CD4-positive, alpha-beta T cell treated with Interleukin-21 for 1 hour (primary cell): ENCODE measurements at regions not wholly inside any gene's neighbourhood (a gene's known extent, or its start where the extent isn't known, plus 50 kb on each side); places are given as distances from the start of the nearest gene placed in this dataset.
"Not testable (repeated sequence)": the region's sequence is repeated elsewhere in the genome, so short reads cannot be mapped to it uniquely, and the experiment has no call there.

Source experiments
- DNase-seq: peaks from one replicate; pipeline ENCODE4 v3.0.0-alpha.2; 2020

GRCh38 chr6:3962291-3963280, 113.4 kb downstream of the FAM50B start:
- DNase-seq: no peak

DNA sequence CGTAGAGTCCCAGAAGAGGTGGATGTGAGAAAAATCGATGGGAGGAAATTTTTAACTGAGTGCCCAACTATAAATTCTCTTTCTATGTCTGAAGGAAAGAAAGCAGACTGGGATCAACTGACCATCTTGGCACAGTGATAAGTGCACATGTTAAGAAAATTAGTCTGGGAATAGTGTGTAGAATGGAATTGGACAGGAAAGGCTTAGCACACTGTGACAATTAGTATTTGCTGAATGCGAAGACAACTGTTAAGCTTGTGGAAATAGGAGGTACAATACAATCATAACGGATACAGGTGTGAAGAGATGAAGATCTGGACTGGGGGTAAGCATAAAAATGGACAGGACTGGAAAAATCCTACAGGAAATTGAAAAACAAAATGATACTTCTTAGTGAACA, 114.3 kb downstream of the FAM50B start:
- DNase-seq: no peak

DNA sequence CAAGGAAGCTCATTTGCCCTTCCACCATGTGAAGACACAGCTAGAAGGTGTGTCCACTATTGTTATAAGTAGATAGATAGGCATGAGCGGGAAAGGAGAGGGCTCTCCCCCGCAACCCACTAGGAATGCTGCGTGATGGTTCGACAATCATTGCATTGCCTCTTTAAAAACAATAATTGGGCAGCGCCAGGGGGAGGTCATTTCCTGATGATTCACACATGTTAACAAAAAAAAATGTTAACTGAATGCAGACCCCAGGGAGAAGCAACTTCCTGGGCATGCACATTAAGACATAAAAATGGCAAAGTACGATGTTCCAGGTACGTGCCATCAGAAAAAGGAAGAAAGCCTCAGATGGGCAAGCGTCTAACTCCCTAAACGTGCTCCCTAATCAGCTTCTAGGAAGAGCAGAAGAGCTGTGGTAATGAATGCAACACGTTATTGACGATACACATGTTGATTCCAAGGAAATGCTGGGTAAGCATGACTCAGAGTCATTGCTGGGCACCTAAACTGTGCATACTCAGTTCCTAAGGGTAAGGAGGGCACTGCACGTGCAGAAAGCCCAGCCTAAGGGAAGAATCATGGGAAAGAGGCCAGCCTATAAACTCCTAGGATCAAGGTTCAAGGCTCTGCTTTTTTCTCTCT, 113.7 kb downstream of the FAM217A start:
- no peak for DNase-seq

DNA sequence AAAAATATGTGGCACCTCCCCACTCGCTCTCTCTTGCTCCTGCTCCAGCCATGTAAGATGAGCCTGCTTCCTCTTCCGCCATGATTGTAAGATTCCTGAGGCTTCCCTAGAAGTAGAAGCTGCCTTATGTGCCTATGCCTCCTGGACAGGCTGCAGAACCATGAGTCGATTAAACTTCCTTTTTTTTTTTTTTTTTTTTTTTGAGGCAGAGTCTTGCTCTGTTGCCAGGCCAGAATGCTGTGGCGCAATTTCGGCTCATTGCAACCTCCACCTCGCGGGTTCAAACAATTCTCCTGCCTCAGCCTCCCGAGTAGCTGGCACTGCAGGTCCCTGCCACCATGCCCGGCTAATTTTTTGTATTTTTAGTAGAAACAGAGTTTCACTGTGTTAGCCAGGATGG, 112.5 kb downstream of the FAM217A start:
- no peak for DNase-seq

GRCh38 chr6:3970097-3970496, 108.8 kb downstream of the FAM217A start:
- no peak for DNase-seq

DNA sequence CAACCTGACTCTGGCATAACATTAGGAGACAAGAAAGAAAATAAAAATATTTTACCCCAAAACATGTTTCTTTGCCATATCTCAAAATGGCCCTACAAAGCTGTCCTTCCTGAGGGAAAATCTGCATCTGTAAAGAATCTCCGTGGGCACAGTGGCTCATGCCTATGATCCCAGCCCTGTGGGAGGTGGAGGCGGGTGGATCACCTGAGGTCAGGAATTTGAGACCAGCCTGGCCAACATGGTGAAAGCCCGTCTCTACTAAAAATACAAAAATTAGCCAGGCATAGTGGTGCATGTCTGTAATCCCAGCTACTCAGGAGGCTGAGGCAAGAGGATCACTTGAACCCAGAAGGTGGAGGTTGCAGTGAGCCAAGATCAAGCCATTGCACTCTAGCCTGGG, 105.8 kb downstream of the FAM217A start:
- not testable (repeated sequence) for DNase-seq

DNA sequence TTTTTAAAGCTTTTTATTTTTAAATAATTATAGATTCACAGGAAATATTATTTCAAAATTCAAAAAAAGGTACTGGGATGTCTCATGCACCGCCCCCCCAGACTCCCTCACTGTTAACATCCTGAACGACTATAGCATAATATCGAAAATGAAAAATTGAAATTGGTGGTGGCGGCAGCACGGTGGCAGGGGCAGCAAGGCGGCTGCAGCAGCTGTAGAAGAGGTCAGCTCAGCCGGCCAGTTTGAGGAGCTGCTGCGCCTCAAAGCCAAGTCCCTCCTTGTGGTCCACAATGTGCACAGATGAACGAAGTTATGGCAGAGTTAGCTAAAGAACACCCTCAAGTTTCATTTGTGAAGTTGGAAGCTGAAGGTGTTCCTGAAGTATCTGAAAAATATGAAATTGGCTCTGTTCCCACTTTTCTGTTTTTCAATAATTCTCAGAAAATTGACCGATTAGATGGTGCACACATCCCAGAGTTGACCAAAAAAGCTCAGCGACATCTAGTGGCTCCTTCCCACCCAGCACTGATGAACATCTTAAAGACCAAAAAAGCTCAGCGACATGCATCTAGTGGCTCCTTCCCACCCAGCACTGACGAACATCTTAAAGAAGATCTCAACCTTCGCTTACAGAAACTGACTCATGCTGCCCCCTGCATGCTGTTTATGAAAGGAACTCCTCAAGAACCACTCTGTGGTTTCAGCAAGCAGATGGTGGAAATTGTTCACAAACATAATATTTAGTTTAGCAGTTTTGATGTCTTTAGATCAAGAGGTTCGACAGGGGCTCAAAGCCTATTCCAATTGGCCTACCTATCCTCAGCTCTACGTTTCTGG, 100.8 kb downstream of the FAM217A start:
- DNase-seq: peak; percentile 58

DNA sequence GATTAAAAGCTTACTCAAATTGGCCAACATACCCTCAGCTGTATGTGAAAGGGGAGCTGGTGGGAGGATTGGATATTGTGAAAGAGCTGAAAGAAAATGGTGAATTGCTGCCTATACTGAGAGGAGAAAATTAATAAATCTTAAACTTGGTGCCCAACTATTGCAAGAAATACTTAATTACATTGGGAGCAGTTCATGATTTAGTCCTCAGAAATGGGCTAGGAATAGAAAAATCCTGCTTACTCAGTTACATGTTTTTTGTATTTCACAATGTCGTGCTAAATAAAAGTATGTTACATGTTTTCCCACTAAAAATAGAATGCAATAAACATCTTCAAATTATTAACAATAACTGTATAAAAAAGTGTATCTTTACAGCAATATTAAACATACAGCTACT, 100.0 kb downstream of the FAM217A start:
- DNase-seq: not testable (repeated sequence)

- DNase-seq: no peak
Measured at GRCh38 chr6:3981917-3982316, 97.0 kb downstream of the FAM217A start.

GRCh38 chr6:3983778-3984177, 95.2 kb downstream of the FAM217A start:
- DNase-seq: no peak

GRCh38 chr6:3984494-3984893, 94.4 kb downstream of the FAM217A start:
- DNase-seq: no peak

- no peak for DNase-seq
Measured at GRCh38 chr6:3986241-3986640, 92.7 kb downstream of the FAM217A start.

GRCh38 chr6:3987053-3987452, 91.9 kb downstream of the FAM217A start:
- no peak for DNase-seq

DNA sequence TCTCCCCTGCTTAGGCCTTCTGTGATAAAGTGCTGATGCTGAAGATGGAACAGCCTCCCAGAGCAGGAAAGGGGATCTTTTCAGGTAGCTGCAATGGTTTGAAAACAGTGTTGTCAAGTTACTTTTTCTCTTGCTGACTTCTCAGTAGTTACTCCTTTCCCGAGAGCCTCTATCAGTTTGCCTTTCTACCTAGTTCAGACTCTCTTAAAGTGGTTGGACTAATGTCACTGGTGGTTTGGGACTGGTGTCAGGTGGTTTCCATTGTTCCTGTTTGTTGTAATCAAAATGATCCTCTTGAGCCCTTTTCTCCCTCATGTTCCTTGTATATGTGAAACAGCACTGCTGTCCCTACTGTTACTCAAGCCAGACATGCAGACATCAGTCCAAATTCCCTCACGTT, 91.4 kb downstream of the FAM217A start:
- no peak for DNase-seq

- peak; percentile 65 for DNase-seq
Measured at GRCh38 chr6:3990692-3991491, 88.0 kb downstream of the FAM217A start.

DNA sequence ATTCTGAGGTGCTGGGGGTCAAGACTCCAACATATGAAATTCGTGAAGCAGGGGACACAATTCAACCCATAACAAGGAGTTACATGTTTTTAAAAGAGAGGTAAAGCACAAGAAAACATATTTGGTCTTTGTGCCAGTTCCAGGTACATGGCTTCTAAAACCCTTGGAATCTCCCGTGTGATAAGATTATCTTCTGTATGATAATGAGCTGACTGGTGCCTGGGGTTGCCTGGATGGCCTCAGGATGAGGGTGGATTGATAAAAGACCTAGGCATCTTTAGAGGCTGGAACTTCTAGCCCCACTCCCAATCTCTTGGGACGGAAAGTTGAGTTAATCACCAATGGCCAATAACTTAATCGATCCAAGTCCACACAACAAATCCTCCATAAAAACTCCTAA, 87.0 kb downstream of the FAM217A start:
- no peak for DNase-seq

GRCh38 chr6:3996349-3996748, 82.6 kb downstream of the FAM217A start:
- no peak for DNase-seq

- no peak for DNase-seq
Measured at GRCh38 chr6:3997177-3997770, 81.7 kb downstream of the FAM217A start.

DNA sequence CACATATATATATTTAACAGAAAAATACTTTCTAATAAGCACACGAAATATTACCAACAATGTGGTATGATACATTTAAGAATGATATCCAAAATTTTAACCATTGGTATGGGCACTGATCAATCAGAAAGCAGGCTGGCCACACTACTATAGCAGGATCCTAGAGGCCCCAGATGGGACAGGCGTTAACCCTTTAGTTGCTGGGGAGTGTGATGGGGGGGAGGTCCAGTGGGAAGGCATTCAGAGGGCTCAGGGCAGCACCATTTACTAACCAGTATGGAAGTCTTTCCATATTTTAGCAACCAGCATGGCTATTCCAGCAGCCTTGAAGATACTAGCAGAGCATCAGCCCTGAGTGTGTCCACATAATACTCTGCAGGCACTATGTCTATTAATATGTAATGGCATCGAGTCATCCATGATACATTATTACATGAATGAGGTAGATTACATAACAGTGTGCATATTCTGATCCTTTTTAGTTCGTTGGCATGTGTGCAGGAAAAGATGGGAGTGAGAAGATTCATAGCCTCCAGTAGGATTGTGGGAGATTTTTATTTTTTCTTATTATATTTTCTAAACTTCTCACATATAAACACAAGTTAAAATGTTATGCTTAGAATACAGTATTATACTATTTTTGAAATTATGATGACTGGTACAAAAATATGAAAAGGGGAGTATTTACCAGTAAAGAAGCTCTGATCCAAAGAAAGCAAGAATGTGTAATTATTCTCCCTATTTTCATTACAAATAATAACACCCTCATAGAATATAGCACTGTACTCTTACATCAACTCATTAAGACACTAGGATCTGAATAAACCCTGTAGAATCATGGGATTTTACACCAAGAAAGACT, 78.9 kb downstream of the FAM217A start:
- DNase-seq: no peak

DNA sequence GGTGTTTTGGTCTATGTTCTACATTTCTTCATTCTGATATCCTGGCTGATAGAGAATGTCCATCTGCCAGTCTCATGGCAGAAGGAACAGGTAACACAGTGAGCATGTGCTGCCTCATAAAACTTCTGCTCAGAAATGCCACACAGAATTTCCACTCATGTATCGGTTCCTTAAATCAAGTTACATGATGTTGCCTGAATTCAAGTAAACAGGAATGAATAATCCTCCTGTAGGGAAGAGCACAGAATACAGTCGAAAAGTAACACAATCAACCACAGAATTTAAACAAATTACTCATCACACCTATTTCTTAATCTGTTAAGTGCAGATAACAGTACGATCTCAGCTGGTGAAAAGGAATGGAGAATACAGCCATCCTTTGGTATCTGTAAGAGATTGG, 74.7 kb downstream of the FAM217A start:
- DNase-seq: no peak
